Epithelial cell of esophagus (primary cell): ENCODE measurements at regions not wholly inside any gene's neighbourhood (a gene's known extent, or its start where the extent isn't known, plus 50 kb on each side); places are given as distances from the start of the nearest gene placed in this dataset.
A peak's percentile ranks its signal among the peaks of the same experiment; 100 is the strongest.

Experiments
- DNase-seq: peaks from one replicate; pipeline ENCODE4 v3.0.0; 2010; ENCODE audit warnings: low read depth
- H3K4me3 ChIP-seq: 2 replicates; pipeline ENCODE4 v1.5.1; 2011; ENCODE audit warnings: mild to moderate bottlenecking, low read length, control low read depth
- TF ChIP-seq, protein P1 (sequence below): IDR thresholded peaks from 2 replicates; pipeline ENCODE4 v1.5.1; 2011; ENCODE audit warnings: low read depth, mild to moderate bottlenecking, low read length, control low read depth, inconsistent platforms; ENCODE audit not compliant: insufficient read depth; ENCODE audit errors: missing control alignments

DNA sequence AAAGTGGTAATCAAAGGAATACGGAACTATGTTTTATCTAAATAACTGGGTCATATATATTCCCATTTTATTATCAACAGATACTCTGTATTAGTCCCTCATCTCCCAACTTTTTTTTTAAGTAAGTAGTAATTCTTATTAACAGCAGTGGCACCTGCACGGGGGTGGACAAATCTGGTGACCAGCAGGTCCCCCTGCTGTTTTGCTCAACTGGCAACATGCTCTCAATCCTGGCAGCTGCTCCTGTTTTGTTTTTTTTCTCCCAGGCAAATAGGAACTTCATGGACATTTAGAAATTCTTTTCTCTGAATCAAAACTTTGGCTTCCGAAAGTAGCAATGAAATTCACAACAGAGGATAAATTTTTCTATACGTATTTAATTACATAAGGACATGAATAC lies 193.5 kb downstream of the SS18 start:
- TF ChIP-seq, protein P1, sequence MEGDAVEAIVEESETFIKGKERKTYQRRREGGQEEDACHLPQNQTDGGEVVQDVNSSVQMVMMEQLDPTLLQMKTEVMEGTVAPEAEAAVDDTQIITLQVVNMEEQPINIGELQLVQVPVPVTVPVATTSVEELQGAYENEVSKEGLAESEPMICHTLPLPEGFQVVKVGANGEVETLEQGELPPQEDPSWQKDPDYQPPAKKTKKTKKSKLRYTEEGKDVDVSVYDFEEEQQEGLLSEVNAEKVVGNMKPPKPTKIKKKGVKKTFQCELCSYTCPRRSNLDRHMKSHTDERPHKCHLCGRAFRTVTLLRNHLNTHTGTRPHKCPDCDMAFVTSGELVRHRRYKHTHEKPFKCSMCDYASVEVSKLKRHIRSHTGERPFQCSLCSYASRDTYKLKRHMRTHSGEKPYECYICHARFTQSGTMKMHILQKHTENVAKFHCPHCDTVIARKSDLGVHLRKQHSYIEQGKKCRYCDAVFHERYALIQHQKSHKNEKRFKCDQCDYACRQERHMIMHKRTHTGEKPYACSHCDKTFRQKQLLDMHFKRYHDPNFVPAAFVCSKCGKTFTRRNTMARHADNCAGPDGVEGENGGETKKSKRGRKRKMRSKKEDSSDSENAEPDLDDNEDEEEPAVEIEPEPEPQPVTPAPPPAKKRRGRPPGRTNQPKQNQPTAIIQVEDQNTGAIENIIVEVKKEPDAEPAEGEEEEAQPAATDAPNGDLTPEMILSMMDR, result no peak
- DNase-seq, result no peak
- H3K4me3 ChIP-seq, result no peak overlapping the region

DNA sequence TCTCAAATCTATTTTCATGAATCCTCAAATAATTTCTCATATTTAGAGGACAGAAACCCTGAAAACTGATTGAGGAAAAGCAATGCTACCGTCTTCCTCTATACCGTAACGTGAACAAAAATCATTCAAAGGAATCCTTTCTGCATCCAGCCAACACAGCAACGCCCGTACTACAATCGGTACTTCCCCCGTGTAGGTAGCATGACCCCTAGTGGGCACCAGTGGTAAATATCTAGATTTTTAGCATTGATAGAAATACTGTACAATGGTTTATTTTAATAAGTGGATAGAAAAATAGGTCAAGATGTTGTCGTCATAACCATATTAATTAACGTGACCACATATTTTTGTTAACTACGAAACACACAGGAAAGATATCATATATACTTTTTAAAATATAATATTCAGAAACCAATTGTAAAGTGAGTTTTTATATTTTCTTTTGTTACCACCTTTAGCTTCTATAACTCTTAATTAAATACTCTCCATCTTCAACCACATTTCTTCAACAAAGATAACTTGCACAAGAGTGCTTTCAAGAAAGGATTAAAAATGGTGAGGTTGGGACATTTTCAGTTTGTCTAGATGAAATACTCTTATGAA lies 194.1 kb downstream of the SS18 start:
- TF ChIP-seq, protein P1, result peak; percentile 77
- no peak overlapping the region for H3K4me3 ChIP-seq
- peak; percentile 51 for DNase-seq

DNA sequence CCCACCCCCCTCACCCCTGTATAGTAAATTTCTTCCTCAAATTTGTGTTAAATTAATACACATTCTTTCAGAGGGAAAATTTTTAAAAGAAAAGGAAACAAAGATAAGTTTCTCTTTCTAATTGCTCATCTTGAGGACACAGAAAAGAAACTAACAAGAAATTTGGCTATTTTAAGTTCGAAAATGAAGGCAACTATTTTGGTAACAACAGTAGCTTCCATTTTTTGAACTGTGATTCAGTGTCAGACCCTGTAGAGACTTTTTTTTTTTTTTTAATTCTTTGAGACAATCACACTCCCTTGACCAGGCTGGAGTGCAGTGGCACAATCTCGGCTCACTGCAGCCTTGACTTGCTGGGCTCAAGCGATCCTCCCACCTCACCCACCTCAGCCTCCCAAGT lies 194.9 kb downstream of the SS18 start:
- no peak for DNase-seq
- TF ChIP-seq, protein P1, result no peak
- no peak overlapping the region for H3K4me3 ChIP-seq

DNA sequence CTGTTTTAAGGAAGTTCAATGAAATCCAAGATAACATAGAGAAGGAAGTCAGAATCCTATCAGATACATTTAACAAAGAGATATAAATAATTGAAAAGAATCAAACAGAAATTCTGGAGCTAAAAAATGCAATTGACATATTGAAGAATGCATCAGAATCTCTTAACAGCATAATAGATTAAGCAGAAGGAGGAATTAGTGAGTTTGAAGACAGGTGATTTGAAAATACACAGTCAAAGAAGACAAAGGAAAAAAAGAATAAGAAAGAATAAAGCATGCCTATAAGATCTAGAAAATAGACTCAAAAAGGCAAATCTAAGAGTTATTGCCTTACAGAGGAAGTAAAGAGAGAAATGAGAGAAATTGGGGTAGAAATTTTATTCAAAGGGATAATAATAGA lies 204.1 kb downstream of the SS18 start:
- DNase-seq, result no peak
- no peak overlapping the region for H3K4me3 ChIP-seq
- TF ChIP-seq, protein P1, result no peak

DNA sequence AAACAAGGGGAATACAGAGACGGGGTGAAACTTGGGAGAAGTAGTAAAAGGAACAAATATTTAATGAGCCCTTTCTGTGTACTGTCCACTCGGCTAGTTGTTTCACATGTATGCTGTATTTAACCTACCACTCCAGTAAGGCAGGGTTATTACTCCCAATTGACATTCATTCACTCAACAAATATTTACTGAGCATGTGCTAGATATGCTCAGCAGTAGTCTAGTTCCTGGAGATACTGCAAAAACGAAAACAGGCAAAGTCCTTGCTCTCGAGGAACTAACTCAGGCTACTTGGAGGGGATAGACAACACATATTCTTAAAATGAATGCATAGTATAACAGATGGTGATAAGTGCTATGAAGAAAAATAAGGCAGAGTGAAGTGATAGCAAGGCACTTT lies 207.3 kb downstream of the SS18 start:
- TF ChIP-seq, protein P1, result no peak

DNA sequence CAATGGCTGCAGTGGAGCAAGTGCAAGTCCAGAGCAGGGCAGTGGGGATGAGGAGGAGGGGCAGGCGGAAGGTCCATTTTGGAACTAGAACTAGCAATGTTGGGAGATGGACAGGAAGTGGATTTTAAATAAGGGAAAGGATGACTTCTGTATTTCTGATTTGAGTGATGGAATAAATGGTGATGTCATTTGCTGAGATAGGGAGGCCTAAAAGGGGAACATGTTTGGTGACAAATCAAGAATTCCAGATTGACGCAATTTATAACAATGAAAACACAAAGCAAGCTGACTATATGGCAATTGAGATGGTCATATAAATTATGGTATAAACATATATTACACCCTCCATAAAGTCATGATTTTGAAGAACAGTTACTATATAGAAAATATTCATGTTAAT lies 209.3 kb downstream of the SS18 start:
- no peak overlapping the region for H3K4me3 ChIP-seq
- DNase-seq, result no peak
- TF ChIP-seq, protein P1, result no peak

More for the DNA sequence above, 207.3 kb downstream of the SS18 start:
- DNase-seq, result no peak
- no peak overlapping the region for H3K4me3 ChIP-seq

DNA sequence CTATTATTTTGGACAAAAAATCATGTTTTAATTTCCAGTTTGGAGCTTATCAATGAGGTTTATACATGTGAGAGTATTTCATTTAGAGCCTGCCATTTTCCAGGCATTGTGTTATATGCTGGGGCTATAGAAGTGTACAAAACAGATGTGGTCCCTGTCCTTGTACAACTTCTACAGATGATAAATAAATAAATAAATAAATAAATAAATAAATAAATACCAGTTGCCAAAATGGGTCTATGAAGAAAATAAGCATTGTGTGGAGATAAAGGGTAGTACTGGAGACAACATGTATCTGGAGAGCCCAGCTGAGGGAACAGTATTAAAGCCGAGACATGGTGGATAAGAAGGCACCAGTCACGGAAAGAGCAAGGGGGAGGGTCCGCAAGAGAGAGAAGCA lies 210.0 kb downstream of the SS18 start:
- no peak overlapping the region for H3K4me3 ChIP-seq
- TF ChIP-seq, protein P1, result no peak
- DNase-seq, result no peak
